Renal pelvis (tissue), 1 donor: ENCODE measurements at regions not wholly inside any gene's neighbourhood (a gene's known extent, or its start where the extent isn't known, plus 50 kb on each side); places are given as distances from the start of the nearest gene placed in this dataset.
"Not testable (repeated sequence)": the region's sequence is repeated elsewhere in the genome, so short reads cannot be mapped to it uniquely, and the experiment has no call there.

Experiments used
- DNase-seq: peaks from one replicate; pipeline ENCODE4 v3.0.0-alpha.2; 2013

- no peak for DNase-seq
Measured at GRCh38 chr2:187057466-187057865, 208.5 kb upstream of the ZSWIM2 start.

- no peak for DNase-seq
Measured at GRCh38 chr2:187056416-187057334, 207.7 kb upstream of the ZSWIM2 start.

- no peak for DNase-seq
Measured at GRCh38 chr2:187055463-187055862, 206.5 kb upstream of the ZSWIM2 start.

- no peak for DNase-seq
Measured at GRCh38 chr2:187054501-187055319, 205.7 kb upstream of the ZSWIM2 start.

GRCh38 chr2:187051350-187051749 is 202.4 kb upstream of the ZSWIM2 start:
- DNase-seq = no peak

GRCh38 chr2:187050409-187050998 is 201.5 kb upstream of the ZSWIM2 start:
- no peak for DNase-seq

- no peak for DNase-seq
Measured at GRCh38 chr2:187037310-187037709, 188.3 kb upstream of the ZSWIM2 start.

GRCh38 chr2:187034434-187034833 is 185.5 kb upstream of the ZSWIM2 start:
- DNase-seq = no peak

- DNase-seq = no peak
Measured at GRCh38 chr2:187024739-187025138, 175.8 kb upstream of the ZSWIM2 start.

GRCh38 chr2:187023996-187024395 is 175.0 kb upstream of the ZSWIM2 start:
- DNase-seq = not testable (repeated sequence)

- no peak for DNase-seq
Measured at GRCh38 chr2:187017438-187017837, 168.5 kb upstream of the ZSWIM2 start.

GRCh38 chr2:187013058-187013457 is 164.1 kb upstream of the ZSWIM2 start:
- DNase-seq = no peak

GRCh38 chr2:187011206-187011832 is 162.3 kb upstream of the ZSWIM2 start:
- no peak for DNase-seq

GRCh38 chr2:187009483-187010239 is 160.7 kb upstream of the ZSWIM2 start:
- DNase-seq = no peak

- DNase-seq = no peak
Measured at GRCh38 chr2:187008111-187008510, 159.1 kb upstream of the ZSWIM2 start.

GRCh38 chr2:187003611-187004010 is 154.6 kb upstream of the ZSWIM2 start:
- no peak for DNase-seq

- DNase-seq = no peak
Measured at GRCh38 chr2:187003038-187003554, 154.1 kb upstream of the ZSWIM2 start.

- no peak for DNase-seq
Measured at GRCh38 chr2:187002242-187002641, 153.3 kb upstream of the ZSWIM2 start.

- no peak for DNase-seq
Measured at GRCh38 chr2:187001248-187001647, 152.3 kb upstream of the ZSWIM2 start.

GRCh38 chr2:186995092-186995491 is 146.1 kb upstream of the ZSWIM2 start:
- no peak for DNase-seq

- DNase-seq = no peak
Measured at GRCh38 chr2:186992597-186992996, 143.6 kb upstream of the ZSWIM2 start.
